Chondrocyte (in vitro differentiated cells): ENCODE measurements at regions not wholly inside any gene's neighbourhood (a gene's known extent, or its start where the extent isn't known, plus 50 kb on each side); places are given as distances from the start of the nearest gene placed in this dataset.

Experiments used
- DNase-seq: peaks from one replicate; pipeline ENCODE4 v3.0.0; 2021; ENCODE audit warnings: mixed read lengths, low spot score
- H3K27ac Mint-ChIP-seq: one replicate; pipeline ENCODE4 v1.8.0; 2021; ENCODE audit warnings: mild to moderate bottlenecking, moderate library complexity, mixed read lengths; ENCODE audit not compliant: unreplicated experiment
- H3K27me3 Mint-ChIP-seq: 2 replicates; pipeline ENCODE4 v1.8.0; 2021; ENCODE audit warnings: low read depth, mixed read lengths
- H3K36me3 Mint-ChIP-seq: 2 replicates; pipeline ENCODE4 v1.8.0; 2021; ENCODE audit warnings: low read depth, mixed read lengths
- H3K4me1 Mint-ChIP-seq: 2 replicates; pipeline ENCODE4 v1.8.0; 2021; ENCODE audit warnings: low read depth, mild to moderate bottlenecking, mixed read lengths
- H3K4me3 Mint-ChIP-seq: one replicate; pipeline ENCODE4 v1.8.0; 2021; ENCODE audit warnings: mild to moderate bottlenecking, moderate library complexity, mixed read lengths; ENCODE audit not compliant: unreplicated experiment
- H3K9me3 Mint-ChIP-seq: 2 replicates; pipeline ENCODE4 v1.8.0; 2021; ENCODE audit warnings: low read depth, mixed read lengths
- CTCF ChIP-seq: fragments of 200-600 bp; sonication (generic); IDR thresholded peaks from 2 replicates; pipeline ENCODE4 v1.5.0; 2021; ENCODE audit warnings: antibody characterized with exemption, mild to moderate bottlenecking, moderate library complexity

- no peak for TF ChIP-seq CTCF
- H3K36me3 Mint-ChIP-seq, result no peaks in the 10 kb centered on the region
- no peak overlapping the region for H3K4me3 Mint-ChIP-seq
- H3K4me1 Mint-ChIP-seq, result no peaks in the 10 kb centered on the region
- no peak overlapping the region for H3K27ac Mint-ChIP-seq
- no peaks in the 10 kb centered on the region for H3K27me3 Mint-ChIP-seq
- H3K9me3 Mint-ChIP-seq, result peaks cover 6% of the 10 kb centered on the region
- no peak for DNase-seq
Observed at GRCh38 chr18:70973626-70974025, 684.8 kb downstream of the SOCS6 start.

- Mint-ChIP-seq H3K27me3 (no peaks in the 10 kb centered on the region), H3K27ac (no peak overlapping the region), H3K9me3 (peaks cover under 1% of the 10 kb centered on the region), H3K4me3 (no peak overlapping the region), H3K4me1 (no peaks in the 10 kb centered on the region), H3K36me3 (no peaks in the 10 kb centered on the region)
- no peak for TF ChIP-seq CTCF
- DNase-seq, result no peak
Observed at GRCh38 chr18:70966419-70966818, 677.6 kb downstream of the SOCS6 start.

- Mint-ChIP-seq H3K36me3 (no peaks in the 10 kb centered on the region), H3K4me3 (no peak overlapping the region), H3K27ac (no peak overlapping the region), H3K4me1 (no peaks in the 10 kb centered on the region), H3K9me3 (no peaks in the 10 kb centered on the region), H3K27me3 (no peaks in the 10 kb centered on the region)
- DNase-seq, result no peak
- TF ChIP-seq CTCF, result no peak
Observed at GRCh38 chr18:70961939-70962338, 673.1 kb downstream of the SOCS6 start.

GRCh38 chr18:70956554-70956953 lies 667.7 kb downstream of the SOCS6 start:
- TF ChIP-seq CTCF, result no peak
- H3K9me3 Mint-ChIP-seq, result no peaks in the 10 kb centered on the region
- H3K4me1 Mint-ChIP-seq, result no peaks in the 10 kb centered on the region
- no peaks in the 10 kb centered on the region for H3K36me3 Mint-ChIP-seq
- DNase-seq, result no peak
- no peak overlapping the region for H3K4me3 Mint-ChIP-seq
- H3K27ac Mint-ChIP-seq, result no peak overlapping the region
- no peaks in the 10 kb centered on the region for H3K27me3 Mint-ChIP-seq

- H3K9me3 Mint-ChIP-seq, result no peaks in the 10 kb centered on the region
- H3K36me3 Mint-ChIP-seq, result no peaks in the 10 kb centered on the region
- DNase-seq, result no peak
- H3K27ac Mint-ChIP-seq, result no peak overlapping the region
- no peaks in the 10 kb centered on the region for H3K4me1 Mint-ChIP-seq
- H3K27me3 Mint-ChIP-seq, result peaks cover 6% of the 10 kb centered on the region
- H3K4me3 Mint-ChIP-seq, result no peak overlapping the region
- no peak for TF ChIP-seq CTCF
Observed at GRCh38 chr18:70936160-70936559, 647.3 kb downstream of the SOCS6 start.
